WI38 (cell line): ENCODE measurements at regions not wholly inside any gene's neighbourhood (a gene's known extent, or its start where the extent isn't known, plus 50 kb on each side); places are given as distances from the start of the nearest gene placed in this dataset.
"Not testable (repeated sequence)": the region's sequence is repeated elsewhere in the genome, so short reads cannot be mapped to it uniquely, and the experiment has no call there.

Source experiments
- H3K4me3 ChIP-seq: 2 replicates; pipeline ENCODE4 v1.5.1; 2011; ENCODE audit warnings: low read depth, mild to moderate bottlenecking, control low read depth, low read length
- CTCF ChIP-seq: IDR thresholded peaks from 2 replicates; pipeline ENCODE4 v1.5.1; 2012; ENCODE audit warnings: low read depth, mild to moderate bottlenecking, control low read depth, low read length

GRCh38 chr4:162852642-162853041 is 314.0 kb downstream of the NAF1 start:
- H3K4me3 ChIP-seq: no peak overlapping the region
- no peak for TF ChIP-seq CTCF

- not testable (repeated sequence) for H3K4me3 ChIP-seq
Measured at GRCh38 chr4:162851241-162851758, 315.4 kb downstream of the NAF1 start.

- TF ChIP-seq CTCF: no peak
- H3K4me3 ChIP-seq: no peak overlapping the region
Measured at GRCh38 chr4:162849937-162850336, 316.8 kb downstream of the NAF1 start.

- H3K4me3 ChIP-seq: no peak overlapping the region
- TF ChIP-seq CTCF: no peak
Measured at GRCh38 chr4:162847945-162848549, 318.6 kb downstream of the NAF1 start.

- H3K4me3 ChIP-seq: no peak overlapping the region
- no peak for TF ChIP-seq CTCF
Measured at GRCh38 chr4:162841753-162842152, 324.9 kb downstream of the NAF1 start.

- no peak for TF ChIP-seq CTCF
Measured at GRCh38 chr4:162839814-162840213, 326.9 kb downstream of the NAF1 start.

GRCh38 chr4:162838671-162839070 is 328.0 kb downstream of the NAF1 start:
- no peak overlapping the region for H3K4me3 ChIP-seq
- TF ChIP-seq CTCF: no peak

More at GRCh38 chr4:162839814-162840213, 326.9 kb downstream of the NAF1 start:
- no peak overlapping the region for H3K4me3 ChIP-seq

- H3K4me3 ChIP-seq: no peak overlapping the region
- no peak for TF ChIP-seq CTCF
Measured at GRCh38 chr4:162837679-162838078, 329.0 kb downstream of the NAF1 start.
